ENCODE measurements at regions not wholly inside any gene's neighbourhood (a gene's known extent, or its start where the extent isn't known, plus 50 kb on each side); places are given as distances from the start of the nearest gene placed in this dataset.

GRCh38 chr6:77362055-77362454, 101.2 kb downstream of the HTR1B start:
- H3K4me2 ChIP-seq, result no peak overlapping the region
- intact Hi-C loops (cut with micrococcal nuclease; ENCODE audit: unreplicated experiment), result loop anchor here (10.0 kb wide), 1 partner anchor 67 kb away; no protein-coding TSS in a partner anchor
- CTCF ChIA-PET, result no interaction called here

GRCh38 chr6:77361018-77361417, 102.3 kb downstream of the HTR1B start:
- Histone ChIP-seq H3K4me2 (no peak overlapping the region), H3K4me1 (replicated peaks; ENCODE audit: insufficient read depth) (no peaks in the 10 kb centered on the region), H3K79me2 (ENCODE audit: low read depth) (no peaks in the 10 kb centered on the region), H3K27me3 (ENCODE audit: insufficient read depth, low read depth) (no peaks in the 10 kb centered on the region), H2AFZ (no peak overlapping the region), H3K36me3 (ENCODE audit: low read depth) (no peaks in the 10 kb centered on the region), H3K27ac (no peak overlapping the region), H3F3A (ENCODE audit: insufficient read depth, low read depth) (no peaks in the 10 kb centered on the region), H3K4me3 (no peak overlapping the region), H4K20me1 (ENCODE audit: insufficient read depth) (no peaks in the 10 kb centered on the region), H3K9me2 (ENCODE audit: insufficient read depth) (no peaks in the 10 kb centered on the region), H3K9me3 (ENCODE audit: insufficient read depth, low read depth) (no peaks in the 10 kb centered on the region)
- TF ChIP-seq EZH2 (IDR thresholded peaks at IDR 0.05; ENCODE audit: low read depth) (no peak), CTCF (conservative IDR thresholded peaks at IDR 0.05) (no peak)
- no TSS peak for BruUV-seq (replicated peaks)
- CTCF ChIA-PET, result no interaction called here
- DNase-seq, result no peak
- POLR2A ChIA-PET (ENCODE audit: unreplicated experiment), result no interaction called here
- intact Hi-C loops (cut with micrococcal nuclease; ENCODE audit: unreplicated experiment), result loop anchor here (10.0 kb wide), 1 partner anchor 66 kb away; no protein-coding TSS in a partner anchor

More at GRCh38 chr6:77362055-77362454, 101.2 kb downstream of the HTR1B start:
- no peaks in the 10 kb centered on the region for H3K9me2 ChIP-seq (ENCODE audit: insufficient read depth)
- no peak for TF ChIP-seq CTCF (conservative IDR thresholded peaks at IDR 0.05)
- TF ChIP-seq EZH2 (IDR thresholded peaks at IDR 0.05; ENCODE audit: low read depth), result no peak
- DNase-seq, result no peak
- no TSS peak for BruUV-seq (replicated peaks)
- H3K27me3 ChIP-seq (ENCODE audit: insufficient read depth, low read depth), result no peaks in the 10 kb centered on the region
- POLR2A ChIA-PET (ENCODE audit: unreplicated experiment), result no interaction called here
- no peak overlapping the region for H3K27ac ChIP-seq
- H3K36me3 ChIP-seq (ENCODE audit: low read depth), result no peaks in the 10 kb centered on the region
- no peaks in the 10 kb centered on the region for H3K9me3 ChIP-seq (ENCODE audit: insufficient read depth, low read depth)
- H3K79me2 ChIP-seq (ENCODE audit: low read depth), result no peaks in the 10 kb centered on the region
- no peak overlapping the region for H2AFZ ChIP-seq
- no peak overlapping the region for H3K4me3 ChIP-seq
- H3K4me1 ChIP-seq (replicated peaks; ENCODE audit: insufficient read depth), result no peaks in the 10 kb centered on the region
- H3F3A ChIP-seq (ENCODE audit: insufficient read depth, low read depth), result no peaks in the 10 kb centered on the region
- H4K20me1 ChIP-seq (ENCODE audit: insufficient read depth), result no peaks in the 10 kb centered on the region

- no peaks in the 10 kb centered on the region for H3K79me2 ChIP-seq (ENCODE audit: low read depth)
- H4K20me1 ChIP-seq (ENCODE audit: insufficient read depth), result no peaks in the 10 kb centered on the region
- no peaks in the 10 kb centered on the region for H3K36me3 ChIP-seq (ENCODE audit: low read depth)
- TF ChIP-seq CTCF (conservative IDR thresholded peaks at IDR 0.05) (no peak), EZH2 (IDR thresholded peaks at IDR 0.05; ENCODE audit: low read depth) (no peak)
- no peaks in the 10 kb centered on the region for H3K9me2 ChIP-seq (ENCODE audit: insufficient read depth)
- H3K4me3 ChIP-seq, result no peak overlapping the region
- POLR2A ChIA-PET (ENCODE audit: unreplicated experiment), result no interaction called here
- intact Hi-C loops (cut with micrococcal nuclease; ENCODE audit: unreplicated experiment), result no loop called here
- no peak for DNase-seq
- H3K4me2 ChIP-seq, result no peak overlapping the region
- no peak overlapping the region for H2AFZ ChIP-seq
- H3K27me3 ChIP-seq (ENCODE audit: insufficient read depth, low read depth), result no peaks in the 10 kb centered on the region
- no TSS peak for BruUV-seq (replicated peaks)
- no peaks in the 10 kb centered on the region for H3K4me1 ChIP-seq (replicated peaks; ENCODE audit: insufficient read depth)
- H3F3A ChIP-seq (ENCODE audit: insufficient read depth, low read depth), result no peaks in the 10 kb centered on the region
- no peaks in the 10 kb centered on the region for H3K9me3 ChIP-seq (ENCODE audit: insufficient read depth, low read depth)
- no peak overlapping the region for H3K27ac ChIP-seq
- CTCF ChIA-PET, result no interaction called here
These were observed 106.5 kb downstream of the HTR1B start for GRCh38 chr6:77356821-77357220.
